ENCODE measurements at regions not wholly inside any gene's neighbourhood (a gene's known extent, or its start where the extent isn't known, plus 50 kb on each side); places are given as distances from the start of the nearest gene placed in this dataset.

- in situ Hi-C loops (cut with MboI) = no loop called here
- intact Hi-C loops (cut with micrococcal nuclease; ENCODE audit: unreplicated experiment) = no loop called here
- H2AFZ ChIP-seq (ENCODE audit: control insufficient read depth, low read depth, low read length) = no peak overlapping the region
- no peaks in the 10 kb centered on the region for H3K27me3 ChIP-seq (replicated peaks in 1 of 2; ENCODE audit: control insufficient read depth in 2 of 2, insufficient read depth in 2 of 2, low read length in 1 of 2)
- no peak overlapping the region for H3K27ac ChIP-seq (ENCODE audit: control insufficient read depth, insufficient read depth)
- ChIA-PET POLR2A (interaction anchor here (0.6 kb wide), 1 partner anchor 81 kb away, joined by 4 read pairs; no protein-coding TSS in a partner anchor), CTCF (no interaction called here), RAD21 (ENCODE audit: unreplicated experiment) (no interaction called here), SMC1A (ENCODE audit: uncharacterized antibody, unreplicated experiment) (interaction anchor here (1.4 kb wide), 1 partner anchor 45 kb away, joined by 3 read pairs; no protein-coding TSS in a partner anchor)
- no peaks in the 10 kb centered on the region for H3K79me2 ChIP-seq (ENCODE audit: control insufficient read depth, insufficient read depth, low read length)
- H4K20me1 ChIP-seq (ENCODE audit: control insufficient read depth, insufficient read depth) = no peaks in the 10 kb centered on the region
- no peaks in the 10 kb centered on the region for H3K4me1 ChIP-seq (ENCODE audit: control insufficient read depth, insufficient read depth, low read length)
- WGBS (ENCODE audit: insufficient coverage, insufficient replicate concordance, low lambda C conversion rate, missing lambda C conversion rate) = 13% methylated on average over 1 of the region's 1 CpG
- ATAC-seq (no peak), DNase-seq (ENCODE audit: low read depth, low spot score) (no peak), FAIRE-seq (no peak)
- no TSS peak for BruUV-seq (replicated peaks)
- H3K4me3 ChIP-seq = no peak overlapping the region
- no peaks in the 10 kb centered on the region for H3K36me3 ChIP-seq (ENCODE audit: control insufficient read depth in 2 of 2, insufficient read depth in 2 of 2, low read length in 1 of 2)
- no peak overlapping the region for H3K9ac ChIP-seq (ENCODE audit: control insufficient read depth, insufficient read depth, low read length)
- no peak overlapping the region for H3K4me2 ChIP-seq (ENCODE audit: control insufficient read depth, insufficient read depth)
- no peaks in the 10 kb centered on the region for H3K9me3 ChIP-seq (replicated peaks; ENCODE audit: control insufficient read depth, insufficient read depth, low read length)
- no peak for TF ChIP-seq CBX3 (IDR thresholded peaks at IDR 0.05; ENCODE audit: borderline replicate concordance, low read depth)
- no peak for TF ChIP-seq TCF7 (IDR thresholded peaks at IDR 0.05; ENCODE audit: borderline replicate concordance)
- no peak for TF ChIP-seq SMC3 (IDR thresholded peaks at IDR 0.05; ENCODE audit: borderline replicate concordance, low read length)
- TF ChIP-seq, protein P1, sequence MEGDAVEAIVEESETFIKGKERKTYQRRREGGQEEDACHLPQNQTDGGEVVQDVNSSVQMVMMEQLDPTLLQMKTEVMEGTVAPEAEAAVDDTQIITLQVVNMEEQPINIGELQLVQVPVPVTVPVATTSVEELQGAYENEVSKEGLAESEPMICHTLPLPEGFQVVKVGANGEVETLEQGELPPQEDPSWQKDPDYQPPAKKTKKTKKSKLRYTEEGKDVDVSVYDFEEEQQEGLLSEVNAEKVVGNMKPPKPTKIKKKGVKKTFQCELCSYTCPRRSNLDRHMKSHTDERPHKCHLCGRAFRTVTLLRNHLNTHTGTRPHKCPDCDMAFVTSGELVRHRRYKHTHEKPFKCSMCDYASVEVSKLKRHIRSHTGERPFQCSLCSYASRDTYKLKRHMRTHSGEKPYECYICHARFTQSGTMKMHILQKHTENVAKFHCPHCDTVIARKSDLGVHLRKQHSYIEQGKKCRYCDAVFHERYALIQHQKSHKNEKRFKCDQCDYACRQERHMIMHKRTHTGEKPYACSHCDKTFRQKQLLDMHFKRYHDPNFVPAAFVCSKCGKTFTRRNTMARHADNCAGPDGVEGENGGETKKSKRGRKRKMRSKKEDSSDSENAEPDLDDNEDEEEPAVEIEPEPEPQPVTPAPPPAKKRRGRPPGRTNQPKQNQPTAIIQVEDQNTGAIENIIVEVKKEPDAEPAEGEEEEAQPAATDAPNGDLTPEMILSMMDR (IDR thresholded peaks at IDR 0.05 in 2 of 3, conservative IDR thresholded peaks at IDR 0.05 in 1 of 3; ENCODE audit: control insufficient read depth in 2 of 3, extremely low read depth in 1 of 3, insufficient read depth in 1 of 3, low read depth in 3 of 3, low read length in 3 of 3) = no peak
- TF ChIP-seq RUNX3 (IDR thresholded peaks at IDR 0.05; ENCODE audit: low read length) = no peak
- no peak for TF ChIP-seq NFYB (IDR thresholded peaks at IDR 0.05; ENCODE audit: insufficient read depth, low read depth, low read length)
- no peak for TF ChIP-seq YY1 (IDR thresholded peaks at IDR 0.05; ENCODE audit: low read depth, low read length)
- no peak for TF ChIP-seq POU2F2 (IDR thresholded peaks at IDR 0.05; ENCODE audit: borderline replicate concordance, low read depth, low read length)
- TF ChIP-seq SIN3A (IDR thresholded peaks at IDR 0.05; ENCODE audit: low read depth, low read length) = no peak
- TF ChIP-seq, protein P2, sequence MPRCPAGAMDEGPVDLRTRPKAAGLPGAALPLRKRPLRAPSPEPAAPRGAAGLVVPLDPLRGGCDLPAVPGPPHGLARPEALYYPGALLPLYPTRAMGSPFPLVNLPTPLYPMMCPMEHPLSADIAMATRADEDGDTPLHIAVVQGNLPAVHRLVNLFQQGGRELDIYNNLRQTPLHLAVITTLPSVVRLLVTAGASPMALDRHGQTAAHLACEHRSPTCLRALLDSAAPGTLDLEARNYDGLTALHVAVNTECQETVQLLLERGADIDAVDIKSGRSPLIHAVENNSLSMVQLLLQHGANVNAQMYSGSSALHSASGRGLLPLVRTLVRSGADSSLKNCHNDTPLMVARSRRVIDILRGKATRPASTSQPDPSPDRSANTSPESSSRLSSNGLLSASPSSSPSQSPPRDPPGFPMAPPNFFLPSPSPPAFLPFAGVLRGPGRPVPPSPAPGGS (IDR thresholded peaks at IDR 0.05; ENCODE audit: borderline replicate concordance, insufficient read depth, low read depth, low read length, poor library complexity, severe bottlenecking) = no peak
- TF ChIP-seq HDAC6 (IDR thresholded peaks at IDR 0.05; ENCODE audit: unreplicated experiment) = no peak
- TF ChIP-seq, protein P3, sequence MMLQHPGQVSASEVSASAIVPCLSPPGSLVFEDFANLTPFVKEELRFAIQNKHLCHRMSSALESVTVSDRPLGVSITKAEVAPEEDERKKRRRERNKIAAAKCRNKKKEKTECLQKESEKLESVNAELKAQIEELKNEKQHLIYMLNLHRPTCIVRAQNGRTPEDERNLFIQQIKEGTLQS (IDR thresholded peaks at IDR 0.05; ENCODE audit: borderline replicate concordance, extremely low read depth, low read depth, low read length) = no peak
- no peak for TF ChIP-seq ZSCAN29 (IDR thresholded peaks at IDR 0.05)
- no peak for TF ChIP-seq CBFB (IDR thresholded peaks at IDR 0.05; ENCODE audit: low read depth)
- TF ChIP-seq, protein P4, sequence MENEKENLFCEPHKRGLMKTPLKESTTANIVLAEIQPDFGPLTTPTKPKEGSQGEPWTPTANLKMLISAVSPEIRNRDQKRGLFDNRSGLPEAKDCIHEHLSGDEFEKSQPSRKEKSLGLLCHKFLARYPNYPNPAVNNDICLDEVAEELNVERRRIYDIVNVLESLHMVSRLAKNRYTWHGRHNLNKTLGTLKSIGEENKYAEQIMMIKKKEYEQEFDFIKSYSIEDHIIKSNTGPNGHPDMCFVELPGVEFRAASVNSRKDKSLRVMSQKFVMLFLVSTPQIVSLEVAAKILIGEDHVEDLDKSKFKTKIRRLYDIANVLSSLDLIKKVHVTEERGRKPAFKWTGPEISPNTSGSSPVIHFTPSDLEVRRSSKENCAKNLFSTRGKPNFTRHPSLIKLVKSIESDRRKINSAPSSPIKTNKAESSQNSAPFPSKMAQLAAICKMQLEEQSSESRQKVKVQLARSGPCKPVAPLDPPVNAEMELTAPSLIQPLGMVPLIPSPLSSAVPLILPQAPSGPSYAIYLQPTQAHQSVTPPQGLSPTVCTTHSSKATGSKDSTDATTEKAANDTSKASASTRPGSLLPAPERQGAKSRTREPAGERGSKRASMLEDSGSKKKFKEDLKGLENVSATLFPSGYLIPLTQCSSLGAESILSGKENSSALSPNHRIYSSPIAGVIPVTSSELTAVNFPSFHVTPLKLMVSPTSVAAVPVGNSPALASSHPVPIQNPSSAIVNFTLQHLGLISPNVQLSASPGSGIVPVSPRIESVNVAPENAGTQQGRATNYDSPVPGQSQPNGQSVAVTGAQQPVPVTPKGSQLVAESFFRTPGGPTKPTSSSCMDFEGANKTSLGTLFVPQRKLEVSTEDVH (IDR thresholded peaks at IDR 0.05; ENCODE audit: low read depth, partially characterized antibody) = no peak
- TF ChIP-seq RB1 (IDR thresholded peaks at IDR 0.05; ENCODE audit: borderline replicate concordance) = no peak
Measured at GRCh38 chr1:63103682-63104081, 218.7 kb upstream of the FOXD3 start.
